ENCODE measurements at regions not wholly inside any gene's neighbourhood (a gene's known extent, or its start where the extent isn't known, plus 50 kb on each side); places are given as distances from the start of the nearest gene placed in this dataset.

DNA sequence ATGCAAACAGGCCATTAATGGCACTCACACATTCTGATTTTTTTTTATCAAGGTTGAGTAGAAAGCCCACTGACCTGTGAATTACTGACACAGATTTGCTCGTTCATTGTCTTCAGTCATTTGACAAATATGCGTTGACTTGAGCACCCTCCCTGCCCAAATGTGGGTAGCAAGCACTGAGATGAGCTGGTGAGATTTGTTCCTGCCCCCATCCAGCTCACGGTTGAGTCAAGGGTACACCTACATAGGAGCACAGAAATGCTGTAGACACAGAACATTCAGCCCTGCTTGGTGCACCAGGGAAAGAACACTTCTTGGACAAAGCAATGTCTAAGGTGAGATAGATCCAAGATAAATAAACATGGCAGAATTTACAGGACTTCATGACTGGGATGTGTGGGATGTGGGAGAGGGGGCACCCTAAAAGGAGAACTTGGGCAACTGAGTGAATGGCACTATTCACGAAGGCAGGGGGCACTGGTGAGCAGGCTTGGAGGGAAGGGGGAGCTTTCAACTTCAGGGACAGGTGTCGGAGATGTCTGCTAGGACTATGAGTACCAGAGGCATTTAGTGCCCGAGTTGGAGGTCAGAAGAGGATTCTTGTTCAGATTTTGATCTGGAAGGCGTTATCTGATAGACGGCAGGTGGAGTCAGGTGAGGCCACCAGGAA lies 213.4 kb downstream of the VRK1 start:
- Histone ChIP-seq H3K4me3 (no peak overlapping the region), H3K27ac (no peak overlapping the region), H3K9me3 (replicated peaks in 1 of 11) (peaks cover 19 to 31% (median 27%) of the 10 kb centered on the region in 11 experiments), H3K27me3 (peaks cover 0 to under 1% (median 0%) of the 10 kb centered on the region in 11 experiments; a peak in 2 of 22 replicates), H3K4me2 (no peak overlapping the region), H3K4me1 (peaks cover 0 to 5% (median 0%) of the 10 kb centered on the region in 10 experiments; a peak in 1 of 20 replicates), H3K36me3 (peaks cover 0 to 3% (median 0%) of the 10 kb centered on the region in 11 experiments; a peak in 1 of 22 replicates), H4K20me1 (no peaks in the 10 kb centered on the region), H3K9ac (no peak overlapping the region)
- TF ChIP-seq Cebpa-rat (IDR thresholded peaks at IDR 0.05) = no peak

DNA sequence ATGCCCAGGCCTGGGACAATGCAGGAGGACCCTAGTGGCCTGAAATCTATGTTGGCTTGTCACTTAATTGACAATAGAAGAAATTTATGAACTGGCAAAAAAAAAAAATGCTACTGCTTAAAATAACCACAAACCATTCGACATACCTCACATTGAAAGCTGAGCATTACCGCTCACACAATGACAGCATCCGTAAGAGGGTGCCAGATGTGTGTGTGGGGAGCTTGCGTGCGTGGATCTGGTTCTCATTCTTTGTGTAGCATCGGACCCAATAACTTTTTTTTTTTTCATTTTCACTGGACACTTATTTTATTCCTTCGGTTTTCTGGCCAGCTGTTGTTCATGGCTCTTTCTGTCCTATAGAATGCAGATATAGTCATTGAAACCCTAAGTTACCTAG lies 216.7 kb downstream of the VRK1 start:
- H3K4me2 ChIP-seq = no peak overlapping the region
- peaks cover 0 to 14% (median 3%) of the 10 kb centered on the region in 11 experiments; a peak in 11 of 22 replicates for H3K9me3 ChIP-seq (replicated peaks in 1 of 11)
- H3K27me3 ChIP-seq = peaks cover 0 to 33% (median 12%) of the 10 kb centered on the region in 11 experiments; a peak in 11 of 22 replicates
- peaks cover 0 to 5% (median 0%) of the 10 kb centered on the region in 10 experiments; a peak in 1 of 20 replicates for H3K4me1 ChIP-seq
- peaks cover 0 to 5% (median 0%) of the 10 kb centered on the region in 11 experiments; a peak in 1 of 22 replicates for H4K20me1 ChIP-seq
- no peak for TF ChIP-seq Cebpa-rat (IDR thresholded peaks at IDR 0.05)
- no peak overlapping the region for H3K9ac ChIP-seq
- no peak overlapping the region for H3K4me3 ChIP-seq
- no peak overlapping the region for H3K27ac ChIP-seq
- H3K36me3 ChIP-seq = no peaks in the 10 kb centered on the region

DNA sequence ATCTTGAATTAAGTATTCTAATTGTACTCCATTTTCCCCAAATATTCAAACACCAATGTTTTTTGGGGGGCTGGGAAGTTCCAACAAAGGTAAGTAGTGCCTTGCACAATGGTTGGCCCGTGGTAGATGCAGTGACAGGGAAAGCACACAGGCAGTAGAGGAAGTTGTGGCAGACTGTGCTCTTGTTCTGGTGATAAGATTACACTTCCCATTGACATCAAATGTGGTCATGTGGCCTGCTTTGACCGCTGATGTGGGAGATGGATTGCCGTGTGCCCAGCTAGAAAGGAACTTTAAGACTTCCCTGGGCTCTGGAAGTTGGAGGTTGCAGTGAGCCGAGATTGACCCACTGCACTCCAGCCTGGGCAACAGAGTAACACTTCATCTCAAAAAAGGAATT lies 223.8 kb downstream of the VRK1 start:
- TF ChIP-seq Cebpa-rat (IDR thresholded peaks at IDR 0.05) = no peak
- Histone ChIP-seq H4K20me1 (peaks cover 0 to 35% (median 0%) of the 10 kb centered on the region in 11 experiments; a peak in 6 of 22 replicates), H3K4me2 (peak overlapping the region in 10 of 11 experiments; percentile 23 to 68 (median 38); a peak in 18 of 22 replicates), H3K27me3 (peaks cover 5 to 95% (median 55%) of the 10 kb centered on the region in 11 experiments; a peak in 17 of 22 replicates), H3K36me3 (no peaks in the 10 kb centered on the region), H3K9ac (no peak overlapping the region), H3K27ac (no peak overlapping the region), H3K4me1 (peaks cover 9 to 20% (median 12%) of the 10 kb centered on the region in 10 experiments; a peak in 19 of 20 replicates), H3K9me3 (replicated peaks in 1 of 11) (peaks cover 0 to 14% (median 3%) of the 10 kb centered on the region in 11 experiments; a peak in 11 of 22 replicates), H3K4me3 (no peak overlapping the region)

DNA sequence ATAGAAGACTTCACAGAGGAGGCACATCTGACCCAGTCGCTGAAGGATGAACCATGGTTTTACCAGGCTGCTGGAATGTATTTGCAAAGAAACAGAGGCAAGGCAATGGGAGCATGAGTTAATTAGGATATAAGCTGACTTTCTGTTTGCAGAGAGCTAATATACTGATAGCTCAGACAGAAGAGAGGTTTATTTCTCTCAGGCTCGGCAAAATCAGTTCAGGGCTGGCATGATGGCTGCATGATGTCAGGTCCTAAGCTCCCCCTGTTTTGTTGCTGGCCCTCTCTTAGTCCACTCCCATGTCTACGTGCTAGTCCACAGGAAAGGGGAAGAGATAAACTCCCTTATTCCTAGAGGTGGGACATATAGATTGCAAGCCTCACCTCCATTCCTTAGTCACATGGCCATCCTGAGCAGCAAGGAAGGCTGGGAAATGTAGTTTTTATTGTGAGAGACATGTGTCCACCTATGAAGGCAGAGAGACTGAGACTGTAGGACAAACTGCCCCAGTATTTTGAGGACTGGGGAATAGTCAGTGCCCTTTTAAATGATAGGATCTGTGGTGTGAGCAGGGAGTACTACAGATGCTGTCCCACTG lies 224.5 kb downstream of the VRK1 start:
- Histone ChIP-seq H4K20me1 (peaks cover 0 to 38% (median 0%) of the 10 kb centered on the region in 11 experiments; a peak in 6 of 22 replicates), H3K9me3 (replicated peaks in 1 of 11) (peaks cover 0 to 14% (median 3%) of the 10 kb centered on the region in 11 experiments; a peak in 11 of 22 replicates), H3K27me3 (peaks cover 5 to 93% (median 52%) of the 10 kb centered on the region in 11 experiments; a peak in 17 of 22 replicates), H3K4me3 (no peak overlapping the region), H3K27ac (no peak overlapping the region), H3K36me3 (no peaks in the 10 kb centered on the region), H3K9ac (no peak overlapping the region), H3K4me2 (peak overlapping the region in 9 of 11 experiments; percentile 16 to 68 (median 40); a peak in 15 of 22 replicates), H3K4me1 (peaks cover 9 to 20% (median 12%) of the 10 kb centered on the region in 10 experiments; a peak in 19 of 20 replicates)
- no peak for TF ChIP-seq Cebpa-rat (IDR thresholded peaks at IDR 0.05)

DNA sequence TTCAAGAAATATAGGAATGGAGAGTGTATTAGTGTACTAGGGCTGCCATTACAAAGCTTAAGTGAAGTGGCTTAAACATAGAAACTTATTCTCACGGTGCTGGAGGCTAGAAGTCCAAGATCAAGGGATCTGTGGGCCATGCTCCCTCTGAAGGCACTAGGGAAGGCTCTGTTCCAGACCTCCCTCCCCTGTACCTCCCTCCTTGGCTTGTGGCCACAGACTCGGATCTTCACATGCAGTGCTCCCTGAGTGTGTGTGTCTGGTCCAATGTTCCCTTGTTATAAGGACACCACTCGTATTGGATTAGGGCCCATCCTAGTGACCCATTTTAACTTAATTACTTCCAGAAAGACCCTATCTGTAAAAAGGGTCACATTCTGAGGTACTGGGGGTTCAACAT lies 225.6 kb downstream of the VRK1 start:
- H3K4me1 ChIP-seq = peaks cover 9 to 20% (median 12%) of the 10 kb centered on the region in 10 experiments; a peak in 19 of 20 replicates
- peaks cover 5 to 88% (median 50%) of the 10 kb centered on the region in 11 experiments; a peak in 17 of 22 replicates for H3K27me3 ChIP-seq
- no peak overlapping the region for H3K27ac ChIP-seq
- no peak overlapping the region for H3K4me2 ChIP-seq
- H4K20me1 ChIP-seq = peaks cover 0 to 38% (median 0%) of the 10 kb centered on the region in 11 experiments; a peak in 6 of 22 replicates
- H3K36me3 ChIP-seq = no peaks in the 10 kb centered on the region
- H3K9me3 ChIP-seq (replicated peaks in 1 of 11) = peaks cover 0 to 9% (median 3%) of the 10 kb centered on the region in 11 experiments; a peak in 11 of 22 replicates
- H3K4me3 ChIP-seq = no peak overlapping the region
- TF ChIP-seq Cebpa-rat (IDR thresholded peaks at IDR 0.05) = no peak
- no peak overlapping the region for H3K9ac ChIP-seq

DNA sequence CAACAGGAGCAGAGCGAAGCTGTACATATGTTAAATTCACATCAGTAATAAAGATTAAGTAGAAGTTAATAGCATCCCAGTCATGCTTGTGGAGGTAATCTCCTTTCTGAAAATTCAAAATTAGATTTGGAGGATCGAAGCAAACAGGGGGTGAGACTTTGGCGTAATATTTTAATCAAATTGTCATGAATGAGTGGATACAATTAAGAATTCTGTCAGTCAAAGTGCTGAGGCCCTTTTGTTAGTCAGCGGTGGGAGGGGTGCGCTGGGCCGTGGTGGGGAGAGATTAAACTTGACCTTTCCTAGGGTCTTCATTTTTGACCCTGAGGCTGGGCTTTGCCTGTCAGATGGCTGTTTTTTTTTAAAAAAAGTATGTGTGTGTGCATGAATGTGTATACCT lies 226.7 kb downstream of the VRK1 start:
- peaks cover 20 to 28% (median 23%) of the 10 kb centered on the region in 10 experiments for H3K4me1 ChIP-seq
- TF ChIP-seq Cebpa-rat (IDR thresholded peaks at IDR 0.05) = no peak

DNA sequence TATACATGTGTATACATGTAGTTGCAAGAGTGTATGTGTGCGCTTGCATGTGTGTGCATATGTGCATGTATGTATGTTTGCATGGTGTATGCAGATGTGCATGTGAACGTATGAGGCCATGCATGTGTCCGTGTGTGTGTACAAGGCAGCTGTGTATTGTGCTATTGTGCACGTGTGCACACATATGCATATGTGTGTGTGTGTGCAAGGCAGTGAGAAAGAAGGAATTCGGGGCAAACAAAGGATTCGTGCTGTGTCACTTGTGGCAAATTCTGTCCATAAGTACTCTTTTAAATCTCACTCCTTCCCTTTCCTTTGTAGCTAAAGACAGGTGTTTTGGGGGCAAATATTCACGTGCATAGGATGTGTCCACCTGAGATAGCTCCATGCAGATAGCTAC lies 227.1 kb downstream of the VRK1 start:
- Histone ChIP-seq H3K36me3 (no peaks in the 10 kb centered on the region), H3K27ac (no peak overlapping the region), H3K9ac (no peak overlapping the region), H3K4me1 (peaks cover 20 to 28% (median 24%) of the 10 kb centered on the region in 10 experiments), H4K20me1 (peaks cover 0 to 29% (median 0%) of the 10 kb centered on the region in 11 experiments; a peak in 6 of 22 replicates), H3K4me3 (no peak overlapping the region), H3K9me3 (replicated peaks in 1 of 11) (no peaks in the 10 kb centered on the region), H3K27me3 (peaks cover 5 to 72% (median 39%) of the 10 kb centered on the region in 11 experiments; a peak in 17 of 22 replicates), H3K4me2 (no peak overlapping the region)
- no peak for TF ChIP-seq Cebpa-rat (IDR thresholded peaks at IDR 0.05)

More for the DNA sequence above, 226.7 kb downstream of the VRK1 start:
- Histone ChIP-seq H4K20me1 (peaks cover 0 to 33% (median 0%) of the 10 kb centered on the region in 11 experiments; a peak in 6 of 22 replicates), H3K9me3 (replicated peaks in 1 of 11) (no peaks in the 10 kb centered on the region), H3K4me2 (no peak overlapping the region), H3K36me3 (no peaks in the 10 kb centered on the region), H3K27me3 (peaks cover 5 to 76% (median 43%) of the 10 kb centered on the region in 11 experiments; a peak in 17 of 22 replicates), H3K9ac (no peak overlapping the region), H3K4me3 (no peak overlapping the region), H3K27ac (no peak overlapping the region)

DNA sequence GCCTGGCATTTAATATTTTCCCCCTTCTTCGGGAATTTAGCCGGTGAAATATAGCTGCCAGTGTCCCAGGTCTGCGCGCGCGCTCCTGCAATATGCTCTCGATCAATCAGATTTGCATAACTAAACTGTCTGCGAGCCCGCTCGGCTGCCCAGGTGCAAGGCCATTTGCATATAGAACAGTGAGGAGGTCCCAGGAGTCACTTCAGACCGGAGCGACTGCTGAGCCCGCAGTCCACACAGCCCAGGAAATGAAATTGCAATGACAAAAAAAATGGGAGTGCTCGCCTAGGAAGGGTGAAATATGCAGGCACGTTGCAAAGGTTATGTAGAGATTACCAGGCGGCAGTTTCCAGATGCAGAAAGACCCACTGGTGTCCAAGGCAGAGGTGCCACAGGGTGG lies 228.5 kb downstream of the VRK1 start:
- Histone ChIP-seq H3K9ac (no peak overlapping the region), H3K4me2 (no peak overlapping the region), H3K27me3 (peaks cover 0 to 58% (median 27%) of the 10 kb centered on the region in 11 experiments; a peak in 16 of 22 replicates), H3K4me1 (peaks cover 18 to 24% (median 21%) of the 10 kb centered on the region in 10 experiments), H3K4me3 (no peak overlapping the region), H3K9me3 (replicated peaks in 1 of 11) (0 out of 22 replicates have a peak, but pooled peaks cover 0 to under 1% (median 0%) of the 10 kb centered on the region in 11 experiments), H3K36me3 (no peaks in the 10 kb centered on the region), H4K20me1 (peaks cover 0 to 23% (median 0%) of the 10 kb centered on the region in 11 experiments; a peak in 5 of 22 replicates), H3K27ac (no peak overlapping the region)
- TF ChIP-seq Cebpa-rat (IDR thresholded peaks at IDR 0.05) = no peak

Measured in BLaER1 treated with 17β-estradiol and CSF1 and Interleukin-3, amounts not matched to agents 10 nM and 100 nM (cell line).